HPDE6-E6E7 (cell line): ENCODE measurements at regions not wholly inside any gene's neighbourhood (a gene's known extent, or its start where the extent isn't known, plus 50 kb on each side); places are given as distances from the start of the nearest gene placed in this dataset.

Experiments
- DNase-seq: peaks from one replicate; pipeline ENCODE4 v3.0.0; 2011; ENCODE audit warnings: missing footprints; ENCODE audit errors: extremely low spot score

DNA sequence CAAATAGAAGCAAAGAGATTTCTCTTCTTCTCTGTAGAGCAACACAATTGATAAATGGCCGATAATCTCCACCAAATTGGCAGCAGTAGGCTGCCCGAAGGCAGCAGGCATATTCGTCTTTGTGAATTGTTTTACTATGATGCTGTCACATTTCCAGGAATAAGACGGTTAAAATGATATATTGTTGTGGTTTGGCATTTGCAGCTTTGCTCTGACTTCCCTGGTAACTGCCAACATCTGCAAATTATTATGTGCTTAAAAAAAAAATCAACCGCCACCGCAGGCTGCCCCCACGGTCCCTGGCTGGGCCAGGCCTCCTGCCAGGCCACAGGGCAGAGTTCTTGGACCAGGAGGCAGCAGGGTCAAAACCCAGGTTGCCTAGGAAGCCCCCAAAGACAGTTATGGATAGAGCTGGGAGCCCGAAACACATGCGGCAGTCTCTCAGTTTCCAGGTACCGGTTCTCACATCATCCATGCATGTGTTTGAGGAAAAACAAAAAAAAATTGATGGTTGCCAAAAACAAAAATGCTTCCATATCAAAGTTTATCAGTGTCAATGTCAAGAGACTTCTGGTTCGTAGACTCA lies 179.3 kb downstream of the ETS2 start:
- no peak for DNase-seq

DNA sequence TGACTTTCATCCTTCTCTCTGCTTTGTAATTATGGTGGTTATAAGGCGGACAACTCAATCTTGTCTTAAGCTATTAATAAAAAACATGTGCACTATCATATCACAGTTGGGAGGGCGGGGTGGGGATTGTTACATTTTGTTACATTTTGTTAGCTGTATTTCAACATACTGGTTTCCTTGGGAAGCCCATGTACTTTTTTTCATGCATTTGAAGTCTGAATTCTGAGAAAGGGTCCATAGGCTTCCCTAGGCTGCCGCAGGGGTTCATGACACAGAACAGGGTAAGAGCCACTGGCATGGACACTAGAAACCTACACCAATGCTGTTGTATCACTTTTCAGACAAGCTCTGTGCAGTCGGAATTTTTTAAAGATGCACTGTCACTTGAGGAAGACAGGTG lies 178.8 kb downstream of the ETS2 start:
- DNase-seq = no peak

GRCh38 chr21:38983560-38983959 lies 177.8 kb downstream of the ETS2 start:
- DNase-seq = no peak

DNA sequence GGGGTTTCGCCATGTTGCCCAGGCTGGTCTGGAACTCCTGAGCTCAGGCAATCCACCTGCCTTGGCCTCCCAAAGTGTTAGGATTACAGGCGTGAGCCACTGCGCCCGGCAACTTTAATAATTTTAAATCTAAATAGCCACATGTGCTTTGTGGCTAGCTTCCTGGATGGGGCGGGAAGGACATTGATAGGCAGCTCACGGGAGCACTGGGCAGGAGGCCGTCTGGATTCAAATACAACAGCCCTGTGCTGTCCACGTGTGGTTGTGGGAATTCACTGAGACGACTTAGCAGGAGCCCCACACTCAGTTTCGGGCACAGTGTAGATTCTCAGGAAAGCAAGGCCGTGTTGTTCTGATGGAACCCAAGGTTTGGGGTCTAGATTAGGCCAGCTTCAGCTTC lies 177.1 kb downstream of the ETS2 start:
- no peak for DNase-seq

- no peak for DNase-seq
These were observed 176.4 kb downstream of the ETS2 start for GRCh38 chr21:38982096-38982495.

- DNase-seq = no peak
These were observed 174.9 kb downstream of the ETS2 start for GRCh38 chr21:38980416-38981313.

- no peak for DNase-seq
These were observed 173.8 kb downstream of the ETS2 start for GRCh38 chr21:38979271-38980121.

DNA sequence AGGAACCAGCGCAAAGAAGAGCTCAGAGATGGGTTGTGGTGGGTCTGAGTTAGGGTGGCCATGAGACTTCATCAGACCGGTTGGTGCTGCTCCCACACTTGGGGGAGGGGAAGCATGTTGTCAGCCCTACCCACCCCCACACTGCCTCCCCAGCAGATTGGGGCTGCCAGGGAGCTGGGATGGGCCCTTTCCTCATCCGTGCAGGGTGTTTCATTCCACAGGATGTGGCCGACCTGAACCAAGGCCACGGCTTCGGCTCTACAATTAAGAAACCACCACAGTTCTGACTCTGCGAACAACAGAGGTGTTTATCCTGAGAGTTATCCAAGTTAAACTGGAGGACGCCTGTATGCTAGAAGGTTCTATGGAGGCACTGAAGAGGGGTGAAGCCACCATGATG lies 171.2 kb downstream of the ETS2 start:
- DNase-seq = no peak

DNA sequence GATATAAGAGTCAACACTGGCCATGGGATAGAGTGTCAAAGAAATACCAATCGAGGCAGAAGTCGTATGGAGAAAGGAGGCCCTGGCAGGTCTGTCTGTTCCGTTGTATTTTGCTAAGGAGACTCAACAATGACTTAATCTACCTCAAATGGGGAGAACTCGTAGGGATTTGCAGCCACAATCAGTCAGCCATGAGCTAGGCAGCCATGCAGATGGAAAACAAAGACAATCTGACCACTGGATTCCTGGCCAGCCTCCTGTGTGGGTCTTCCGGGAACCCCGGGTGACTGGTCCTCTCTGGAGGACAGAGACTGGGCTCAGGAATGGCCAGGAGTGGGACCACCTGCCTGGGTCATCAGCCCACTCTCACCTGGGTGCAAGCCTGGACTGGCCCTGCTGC lies 167.8 kb downstream of the ETS2 start:
- DNase-seq = no peak

DNA sequence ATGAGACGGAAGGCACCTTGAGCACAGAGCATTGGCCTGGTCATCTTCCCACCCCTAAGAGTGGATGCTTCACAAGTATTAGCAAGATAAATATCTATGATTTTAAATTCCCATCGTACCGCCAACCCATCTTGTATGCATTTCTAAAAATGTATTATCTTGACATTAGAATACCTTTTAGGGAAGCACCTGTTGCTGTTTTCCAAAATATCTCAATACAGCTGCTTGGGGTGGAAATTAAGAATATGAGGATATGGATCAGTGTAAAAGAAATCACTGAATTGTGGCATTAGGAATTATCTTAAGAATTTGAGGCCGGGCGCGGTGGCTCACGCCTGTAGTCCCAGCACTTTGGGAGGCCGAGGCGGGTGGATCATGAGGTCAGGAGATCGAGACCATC lies 166.3 kb downstream of the ETS2 start:
- no peak for DNase-seq

DNA sequence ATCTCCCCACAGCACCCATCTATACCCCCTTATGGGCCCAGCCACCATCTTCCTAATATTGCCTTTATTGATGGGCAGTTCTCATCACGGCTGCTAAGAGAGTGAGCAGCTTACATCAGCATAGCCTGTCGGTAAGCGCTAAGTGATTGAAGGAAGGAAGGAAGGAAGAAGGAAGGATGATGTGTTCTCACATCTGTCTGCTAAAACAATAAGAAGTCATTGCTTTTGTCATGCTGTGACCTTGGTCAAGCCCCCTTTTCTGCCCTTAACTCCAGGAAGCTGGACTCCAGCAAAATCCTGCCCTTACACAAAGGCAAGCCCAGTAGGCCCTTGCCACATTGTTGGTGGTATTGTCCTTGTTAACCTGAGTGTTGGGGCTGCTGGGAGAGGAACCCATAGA lies 165.0 kb downstream of the ETS2 start:
- DNase-seq = no peak

- DNase-seq = no peak
These were observed 163.3 kb downstream of the ETS2 start for GRCh38 chr21:38968887-38969543.

DNA sequence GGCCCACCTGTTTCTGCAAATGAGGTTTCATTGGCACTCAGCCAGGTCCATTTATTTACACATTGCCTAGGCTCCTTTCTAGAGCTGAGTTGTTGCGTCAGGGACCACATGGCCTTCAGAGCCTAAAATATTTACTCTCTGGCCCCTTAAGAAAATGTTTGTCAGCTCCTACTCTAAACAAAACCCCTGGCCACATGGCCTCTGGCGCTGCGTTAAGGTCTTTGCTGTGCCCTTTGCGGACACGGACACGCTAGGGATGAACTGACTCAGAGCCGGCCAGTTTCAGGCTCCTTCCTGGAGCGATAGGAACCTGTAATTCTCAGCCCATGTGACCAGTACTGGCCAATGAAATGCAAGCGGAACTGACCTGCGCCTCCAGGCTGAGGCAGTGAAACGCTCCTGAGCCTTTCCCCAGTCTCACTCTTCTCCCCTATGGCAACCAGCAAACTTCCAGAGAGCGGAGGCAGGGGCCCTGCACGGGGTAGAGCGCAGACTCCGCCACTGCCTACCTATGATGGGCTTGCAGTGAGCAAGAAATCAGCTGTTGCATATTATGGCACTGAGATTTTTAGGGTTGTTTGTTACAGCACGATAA lies 160.3 kb downstream of the ETS2 start:
- DNase-seq = peak; percentile 49

DNA sequence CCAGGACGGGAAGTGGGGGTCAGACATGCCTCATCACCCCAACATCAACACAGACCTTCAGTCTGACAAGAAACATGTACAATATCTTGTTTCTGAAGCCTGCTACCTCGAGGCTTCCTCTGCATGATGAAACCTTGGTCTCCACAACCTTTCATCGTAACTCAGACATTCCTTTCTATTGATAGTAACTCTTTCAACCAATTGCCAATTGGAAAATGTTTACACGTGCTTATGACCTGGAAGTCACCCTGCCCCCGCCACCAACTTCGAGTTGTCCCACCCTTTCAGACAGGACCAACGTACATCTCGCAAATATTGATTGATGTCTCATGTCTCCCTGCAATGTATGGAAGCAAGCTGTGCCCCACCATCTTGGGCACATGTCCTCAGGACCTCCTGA lies 159.5 kb downstream of the ETS2 start:
- no peak for DNase-seq

- DNase-seq = no peak
These were observed 157.3 kb downstream of the ETS2 start for GRCh38 chr21:38963006-38963405.

DNA sequence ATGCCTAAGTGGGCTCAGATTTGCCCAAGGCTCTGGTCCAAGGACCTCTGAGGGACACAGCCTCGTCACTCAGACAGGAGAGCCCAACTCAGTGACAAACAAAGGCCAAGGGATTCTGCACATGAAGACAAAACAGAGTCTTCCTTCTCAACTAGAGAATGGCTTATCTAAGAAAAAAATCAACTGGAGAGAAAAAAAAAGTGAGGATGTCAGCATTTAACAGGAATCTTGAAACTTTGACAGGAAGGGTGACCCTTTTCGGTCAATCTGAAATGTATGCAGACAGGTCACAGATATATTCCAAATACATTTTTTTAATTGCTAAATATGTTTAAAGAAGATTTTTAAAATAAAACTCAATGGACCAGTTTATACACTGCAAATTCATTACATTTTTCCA lies 154.5 kb downstream of the ETS2 start:
- DNase-seq = no peak

DNA sequence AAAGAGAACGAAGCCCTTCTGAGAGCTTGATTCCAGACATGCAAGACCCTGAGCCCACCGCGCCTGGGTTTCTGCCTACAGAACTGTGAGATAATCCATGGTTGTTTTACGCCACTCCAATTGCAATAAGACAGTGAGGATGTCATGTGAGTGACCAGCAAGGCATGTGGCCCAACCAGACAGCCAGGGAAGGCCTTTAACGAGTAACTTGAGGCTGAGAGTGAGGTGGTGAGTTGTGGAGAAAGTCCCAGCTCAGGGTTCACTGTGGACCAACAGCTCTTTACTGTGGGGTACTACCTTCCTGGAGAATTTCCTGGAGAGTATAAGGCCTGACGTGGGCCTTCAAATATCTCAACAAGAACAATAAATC lies 153.9 kb downstream of the ETS2 start:
- no peak for DNase-seq

GRCh38 chr21:38958940-38959691 lies 153.4 kb downstream of the ETS2 start:
- DNase-seq = no peak

GRCh38 chr21:38958323-38958705 lies 152.6 kb downstream of the ETS2 start:
- no peak for DNase-seq

DNA sequence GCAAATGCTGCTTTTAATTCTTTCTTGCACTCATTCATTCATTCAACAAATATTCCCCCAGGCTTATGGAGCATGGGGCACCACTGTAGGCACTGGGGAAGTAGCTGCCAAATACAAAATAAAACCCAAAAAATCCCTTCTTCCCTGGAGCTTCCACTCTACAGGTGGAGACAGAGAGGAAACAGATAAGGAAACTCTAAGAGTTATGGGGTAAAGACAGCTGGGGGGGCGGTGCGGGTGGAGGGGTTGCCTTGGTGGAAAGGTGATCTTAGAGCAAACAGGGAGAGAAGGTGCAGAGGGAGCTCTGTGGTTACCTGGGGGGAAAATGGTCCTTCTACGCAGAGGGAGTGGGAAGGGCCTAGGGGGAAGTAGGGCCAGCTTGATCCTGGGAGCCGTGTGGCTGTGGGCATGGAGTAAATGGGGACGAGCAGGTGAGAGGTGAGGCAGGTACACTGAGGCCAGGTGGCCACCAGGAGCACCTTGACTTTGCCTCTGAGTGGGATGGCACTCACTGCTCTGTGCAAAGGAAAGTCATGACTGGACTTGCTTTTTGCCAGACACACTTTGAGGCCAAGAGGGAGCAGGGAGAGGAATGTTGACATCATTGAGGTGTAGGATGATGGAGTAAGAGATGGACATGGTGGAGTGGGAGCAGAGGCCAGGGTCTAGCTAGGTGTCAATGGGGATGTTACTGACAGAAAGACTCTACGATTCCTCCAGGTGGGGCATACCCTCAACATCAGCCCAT lies 152.0 kb downstream of the ETS2 start:
- no peak for DNase-seq
